Amniotic epithelial cell (primary cell): ENCODE measurements at regions not wholly inside any gene's neighbourhood (a gene's known extent, or its start where the extent isn't known, plus 50 kb on each side); places are given as distances from the start of the nearest gene placed in this dataset.

ENCODE experiments used
- DNase-seq: peaks from one replicate; pipeline ENCODE4 v3.0.0-alpha.2; 2010; ENCODE audit warnings: low read depth

- no peak for DNase-seq
Observed at GRCh38 chr6:168133687-168134559, 54.9 kb upstream of the FRMD1 start.

DNA sequence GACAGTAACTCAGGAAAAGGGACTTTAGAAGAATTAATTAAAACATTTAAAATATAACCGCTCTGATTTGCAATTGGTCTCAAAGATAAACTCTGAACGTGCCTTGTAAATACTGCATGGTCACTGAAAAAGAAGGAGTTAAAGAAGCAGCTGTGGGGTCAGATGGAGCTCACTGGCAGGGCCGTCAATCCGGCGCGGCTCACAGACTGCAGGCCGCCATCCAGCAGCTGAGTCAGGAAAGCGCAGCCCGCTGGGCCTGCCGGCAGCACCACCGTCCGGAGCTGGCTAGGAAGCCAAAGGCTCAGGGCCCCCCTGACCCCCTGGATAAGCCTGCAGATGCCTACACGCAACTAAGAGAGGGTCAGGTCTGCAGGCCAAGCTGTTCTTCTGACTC, 54.2 kb upstream of the FRMD1 start:
- peak; percentile 74 for DNase-seq

DNA sequence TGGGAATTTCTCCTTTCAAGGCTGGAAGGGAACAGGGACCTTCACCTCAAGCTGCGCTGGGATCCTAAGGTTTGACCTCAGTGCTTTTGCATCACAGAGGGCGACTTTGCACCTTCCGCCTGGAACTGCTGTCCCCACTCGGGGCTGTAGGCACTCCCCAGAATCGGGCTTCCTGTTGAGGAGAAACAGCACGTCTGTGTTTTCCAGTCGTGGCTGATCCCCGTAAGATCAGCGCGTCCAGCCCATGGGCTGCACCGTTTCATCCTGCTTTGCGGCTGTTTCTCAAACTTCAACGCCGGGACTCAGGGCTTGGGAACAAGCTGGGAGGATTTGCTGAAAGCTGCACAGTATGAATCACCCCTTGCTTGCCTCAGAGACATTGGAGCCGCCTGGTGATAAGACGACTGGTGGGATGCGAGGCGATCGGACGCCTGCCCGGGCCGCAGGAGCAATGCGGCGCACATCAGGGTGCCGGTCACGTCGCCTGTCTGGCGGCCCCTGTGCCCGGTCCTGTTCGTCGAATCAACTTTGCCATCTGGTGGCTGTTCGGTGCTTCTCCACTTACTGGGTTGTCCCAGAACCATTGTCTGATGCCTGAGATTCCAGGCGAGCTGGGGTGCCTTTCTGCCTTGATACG, 53.6 kb upstream of the FRMD1 start:
- peak; percentile 90 for DNase-seq

DNA sequence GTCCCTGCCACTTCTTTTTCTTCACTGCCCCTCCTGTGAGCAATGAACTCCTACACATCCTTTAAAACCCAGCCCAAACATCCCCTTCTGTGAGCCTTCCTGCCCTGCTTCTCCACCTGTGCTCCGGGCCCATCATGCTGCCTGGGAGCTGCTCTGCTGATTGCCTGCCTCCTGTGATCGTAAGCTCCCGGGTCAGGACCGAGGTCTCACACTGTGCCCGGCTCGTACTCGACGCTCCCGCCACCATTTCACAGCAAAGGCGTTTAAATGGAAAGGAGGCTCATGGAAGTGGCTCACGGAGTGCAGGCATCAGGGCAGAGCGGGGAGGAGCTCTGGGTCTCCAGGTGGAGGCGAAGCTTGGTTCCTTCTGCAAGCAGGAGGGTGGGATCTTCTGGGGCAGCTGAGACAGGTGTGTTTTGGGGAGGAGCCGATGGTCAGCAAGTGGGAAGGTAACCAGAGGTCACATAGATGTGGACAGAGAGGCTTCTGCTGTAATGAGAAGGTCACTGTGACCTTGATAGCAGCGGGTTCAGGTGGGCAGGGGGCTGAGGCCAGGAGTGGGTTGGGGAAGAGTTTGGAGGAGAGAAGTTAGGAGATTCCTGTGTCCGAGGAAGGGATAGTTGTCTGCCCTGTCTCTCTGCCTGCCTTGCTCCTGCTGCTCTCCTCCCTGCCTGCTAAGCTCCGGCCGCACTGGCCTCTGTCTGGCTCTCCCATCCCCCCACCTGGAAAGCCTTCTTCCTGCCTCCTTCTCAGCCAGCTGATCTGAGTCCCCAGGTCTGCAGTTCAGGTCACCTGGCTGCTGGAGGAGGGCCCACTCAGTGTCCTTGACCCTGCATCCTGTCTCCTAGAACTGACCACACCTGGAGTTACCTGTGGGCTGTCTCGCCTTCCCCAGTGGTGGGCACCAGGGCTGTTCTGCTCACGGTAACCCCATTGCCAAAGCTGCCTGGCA, 52.7 kb upstream of the FRMD1 start:
- peak; percentile 14 for DNase-seq

- DNase-seq: no peak
Observed at GRCh38 chr6:168130697-168131371, 51.8 kb upstream of the FRMD1 start.

GRCh38 chr6:168130168-168130696, 51.2 kb upstream of the FRMD1 start:
- DNase-seq: no peak

GRCh38 chr6:168129292-168130167, 50.5 kb upstream of the FRMD1 start:
- no peak for DNase-seq

DNA sequence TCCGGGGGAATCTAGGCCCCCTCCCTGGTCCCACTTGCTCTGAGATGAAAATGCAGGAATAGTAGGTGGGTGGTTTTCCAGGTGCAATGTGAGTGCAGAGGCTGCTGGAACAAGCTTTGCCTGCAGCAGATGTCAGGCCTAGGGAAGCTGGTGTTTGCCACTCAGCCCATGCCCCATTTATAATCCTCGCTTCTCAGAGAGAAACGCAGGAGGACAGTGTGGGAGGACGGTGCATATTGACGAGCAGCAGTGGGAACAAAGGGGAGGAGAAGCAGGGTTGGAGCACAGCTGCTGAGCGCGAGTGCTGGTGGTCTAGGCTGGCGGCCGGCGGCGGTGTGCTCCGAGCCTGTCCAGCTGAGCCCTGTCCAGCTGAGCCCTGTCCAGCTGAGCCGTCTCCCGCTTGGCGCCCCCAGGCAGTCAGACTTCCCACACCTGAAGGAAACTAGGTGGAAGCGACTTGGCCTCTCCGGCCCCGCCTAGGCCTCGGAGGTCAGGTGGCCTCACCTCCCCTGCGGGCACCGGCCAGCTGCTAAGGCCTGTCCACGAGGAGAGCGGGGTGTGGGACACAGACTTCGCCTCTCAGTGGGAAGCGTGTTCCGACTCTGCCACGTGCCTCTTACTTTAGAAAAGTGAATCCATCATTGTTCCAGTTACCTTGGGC, 49.7 kb upstream of the FRMD1 start:
- DNase-seq: no peak
